ENCODE measurements at regions not wholly inside any gene's neighbourhood (a gene's known extent, or its start where the extent isn't known, plus 50 kb on each side); places are given as distances from the start of the nearest gene placed in this dataset.

DNA sequence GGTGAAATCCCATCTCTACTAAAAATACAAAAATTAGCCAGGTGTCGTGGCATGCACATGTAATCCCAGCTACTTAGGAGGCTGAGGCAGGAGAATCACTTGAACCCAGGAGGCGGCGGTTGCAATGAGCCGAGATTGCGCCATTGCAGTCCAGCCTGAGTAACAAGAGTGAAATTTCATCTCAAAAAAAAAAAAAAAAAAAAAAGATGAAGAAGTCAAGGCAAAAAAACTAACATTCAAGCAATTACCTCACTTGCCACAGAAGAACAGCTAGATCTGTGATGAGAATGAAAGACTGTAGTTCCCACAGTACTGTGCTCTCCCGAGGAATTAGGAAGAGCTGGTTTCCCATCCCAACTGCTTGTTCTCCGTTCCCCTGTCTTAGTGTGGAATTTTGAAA is 144.7 kb upstream of the ECI2 start:
- no peaks in the 10 kb centered on the region for H3K36me3 Mint-ChIP-seq (ENCODE audit: low read depth)
- H3K4me3 Mint-ChIP-seq = no peak overlapping the region; the same call in 1 of the 2 replicates
- TF ChIP-seq, protein P1, sequence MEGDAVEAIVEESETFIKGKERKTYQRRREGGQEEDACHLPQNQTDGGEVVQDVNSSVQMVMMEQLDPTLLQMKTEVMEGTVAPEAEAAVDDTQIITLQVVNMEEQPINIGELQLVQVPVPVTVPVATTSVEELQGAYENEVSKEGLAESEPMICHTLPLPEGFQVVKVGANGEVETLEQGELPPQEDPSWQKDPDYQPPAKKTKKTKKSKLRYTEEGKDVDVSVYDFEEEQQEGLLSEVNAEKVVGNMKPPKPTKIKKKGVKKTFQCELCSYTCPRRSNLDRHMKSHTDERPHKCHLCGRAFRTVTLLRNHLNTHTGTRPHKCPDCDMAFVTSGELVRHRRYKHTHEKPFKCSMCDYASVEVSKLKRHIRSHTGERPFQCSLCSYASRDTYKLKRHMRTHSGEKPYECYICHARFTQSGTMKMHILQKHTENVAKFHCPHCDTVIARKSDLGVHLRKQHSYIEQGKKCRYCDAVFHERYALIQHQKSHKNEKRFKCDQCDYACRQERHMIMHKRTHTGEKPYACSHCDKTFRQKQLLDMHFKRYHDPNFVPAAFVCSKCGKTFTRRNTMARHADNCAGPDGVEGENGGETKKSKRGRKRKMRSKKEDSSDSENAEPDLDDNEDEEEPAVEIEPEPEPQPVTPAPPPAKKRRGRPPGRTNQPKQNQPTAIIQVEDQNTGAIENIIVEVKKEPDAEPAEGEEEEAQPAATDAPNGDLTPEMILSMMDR (IDR thresholded peaks at IDR 0.05) = no peak
- no peak for DNase-seq
- H3K27me3 Mint-ChIP-seq (ENCODE audit: insufficient read depth) = peaks cover 21% of the 10 kb centered on the region
- peaks cover 27% of the 10 kb centered on the region for H3K4me1 Mint-ChIP-seq (ENCODE audit: low read depth)
- no peaks in the 10 kb centered on the region for H3K9me3 Mint-ChIP-seq
- no peak overlapping the region for H3K27ac Mint-ChIP-seq

DNA sequence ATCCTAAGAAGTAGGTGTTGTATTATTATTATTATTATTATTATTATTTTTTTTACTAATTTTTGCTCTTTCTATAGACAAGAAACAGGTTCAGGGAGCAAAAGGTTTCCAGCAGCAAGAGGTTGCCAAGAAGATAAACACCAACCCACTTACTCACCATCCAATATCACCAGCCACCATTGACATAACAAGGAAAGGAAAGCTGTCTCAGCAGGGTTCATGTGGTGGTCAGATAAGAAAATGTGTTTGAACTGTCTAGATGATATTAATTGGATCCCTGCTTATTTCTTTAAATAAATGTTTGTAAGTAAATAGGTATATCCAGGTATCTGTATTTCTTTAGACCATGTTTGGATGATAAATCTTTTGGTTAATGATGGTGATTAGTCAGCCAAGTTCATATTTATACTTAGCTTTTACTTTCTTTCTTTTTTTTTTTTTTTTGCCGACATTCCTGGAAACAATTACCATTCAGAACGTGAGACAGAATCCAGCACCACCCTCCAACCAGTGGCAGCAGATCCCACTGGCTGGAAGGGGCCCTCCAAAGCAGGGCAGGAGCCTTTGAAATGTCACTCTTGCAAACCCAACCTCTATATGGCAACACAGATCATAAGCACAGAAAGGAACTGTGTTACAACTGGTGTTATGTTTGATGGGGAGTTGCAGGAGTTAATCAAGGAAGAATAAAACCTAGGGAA is 139.2 kb upstream of the ECI2 start:
- H3K9me3 Mint-ChIP-seq = no peaks in the 10 kb centered on the region
- no peak overlapping the region for H3K4me3 Mint-ChIP-seq
- H3K36me3 Mint-ChIP-seq (ENCODE audit: low read depth) = no peaks in the 10 kb centered on the region
- peaks cover 5% of the 10 kb centered on the region for H3K27me3 Mint-ChIP-seq (ENCODE audit: insufficient read depth)
- peaks cover 20% of the 10 kb centered on the region for H3K4me1 Mint-ChIP-seq (ENCODE audit: low read depth)
- TF ChIP-seq, protein P1 (IDR thresholded peaks at IDR 0.05) = no peak
- no peak overlapping the region for H3K27ac Mint-ChIP-seq
- no peak for DNase-seq

DNA sequence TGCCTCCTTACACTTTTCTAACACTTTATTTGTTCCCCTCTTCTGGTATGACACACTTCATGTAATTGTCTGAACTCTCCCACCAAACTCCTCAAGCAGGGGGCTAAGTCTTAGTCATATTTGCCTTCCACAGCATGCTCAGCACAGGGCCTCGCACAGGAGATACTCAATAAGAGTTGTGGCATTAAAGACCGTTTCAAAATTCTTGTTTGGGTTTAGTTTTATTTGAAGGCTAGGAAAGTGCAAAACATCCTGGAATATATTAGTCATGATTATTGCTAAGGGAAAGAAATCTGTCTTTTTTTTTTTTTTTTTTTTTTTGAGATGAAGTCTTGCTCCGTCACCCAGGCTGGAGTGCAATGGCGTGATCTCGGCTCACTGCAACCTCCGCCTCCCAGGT is 137.6 kb upstream of the ECI2 start:
- no peak for DNase-seq
- H3K4me1 Mint-ChIP-seq (ENCODE audit: low read depth) = peaks cover 20% of the 10 kb centered on the region
- no peak overlapping the region for H3K4me3 Mint-ChIP-seq
- H3K36me3 Mint-ChIP-seq (ENCODE audit: low read depth) = no peaks in the 10 kb centered on the region
- no peaks in the 10 kb centered on the region for H3K9me3 Mint-ChIP-seq
- H3K27ac Mint-ChIP-seq = no peak overlapping the region
- TF ChIP-seq, protein P1 (IDR thresholded peaks at IDR 0.05) = no peak
- H3K27me3 Mint-ChIP-seq (ENCODE audit: insufficient read depth) = peaks cover 2% of the 10 kb centered on the region; the same call in 1 of the 2 replicates

DNA sequence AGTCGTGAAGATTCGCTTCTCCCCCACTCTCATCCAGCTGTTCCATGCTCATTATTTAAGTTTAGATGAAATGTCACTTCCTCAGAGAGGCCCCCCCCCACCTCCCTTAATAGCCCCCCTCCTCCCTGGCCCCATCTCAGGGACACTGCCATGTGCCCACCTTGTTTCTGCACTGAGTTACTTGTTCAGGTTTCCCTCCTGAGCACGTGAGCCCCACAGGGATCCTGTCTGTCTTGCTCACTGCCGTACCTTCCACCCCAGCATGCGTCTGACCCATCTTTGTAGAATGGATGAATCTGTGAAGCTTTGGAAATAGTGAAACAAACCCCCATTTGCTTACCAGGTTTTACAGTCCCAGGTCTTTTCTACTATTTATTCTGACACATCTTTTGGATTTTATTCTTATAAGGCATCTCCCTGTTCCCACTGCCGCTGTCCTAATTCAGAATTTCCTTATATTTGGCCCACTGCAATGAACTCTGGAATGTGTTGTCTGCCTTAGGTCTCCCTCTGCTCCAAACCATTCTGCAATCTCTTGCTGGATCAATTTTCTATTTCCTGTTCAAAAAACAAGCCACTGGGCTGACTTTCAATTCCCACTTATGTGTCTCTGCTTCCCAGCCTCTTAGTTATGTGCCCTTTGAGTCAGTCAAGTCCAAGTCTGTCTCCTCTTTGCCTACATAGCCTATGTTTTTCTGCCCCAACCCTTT is 136.5 kb upstream of the ECI2 start:
- H3K9me3 Mint-ChIP-seq = no peaks in the 10 kb centered on the region
- no peaks in the 10 kb centered on the region for H3K36me3 Mint-ChIP-seq (ENCODE audit: low read depth)
- DNase-seq = no peak
- TF ChIP-seq, protein P1 (IDR thresholded peaks at IDR 0.05) = no peak
- no peak overlapping the region for H3K27ac Mint-ChIP-seq
- no peak overlapping the region for H3K4me3 Mint-ChIP-seq
- H3K27me3 Mint-ChIP-seq (ENCODE audit: insufficient read depth) = no peaks in the 10 kb centered on the region; the same call in 1 of the 2 replicates
- H3K4me1 Mint-ChIP-seq (ENCODE audit: low read depth) = peaks cover 20% of the 10 kb centered on the region

DNA sequence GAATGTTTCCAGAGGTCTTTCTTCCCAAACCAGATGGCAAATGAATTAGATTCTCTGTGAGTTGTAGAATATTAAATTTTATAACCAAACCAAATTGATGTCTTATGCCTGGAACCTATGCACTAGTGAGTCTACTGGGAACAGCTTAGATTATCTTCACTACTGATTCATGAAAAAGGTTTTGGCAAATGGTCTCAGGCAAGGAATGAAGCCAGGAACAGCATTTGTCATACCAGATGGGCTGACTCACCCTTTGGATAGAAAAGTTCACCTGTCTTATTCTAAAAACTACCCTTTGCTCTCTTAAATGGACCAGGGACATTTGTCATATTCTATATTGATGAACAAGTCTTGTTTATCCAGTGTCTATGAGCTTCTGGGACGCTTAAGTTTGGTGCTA is 135.4 kb upstream of the ECI2 start:
- peak; percentile 28 for DNase-seq
- Mint-ChIP-seq H3K4me3 (no peak overlapping the region), H3K27ac (no peak overlapping the region), H3K36me3 (ENCODE audit: low read depth) (no peaks in the 10 kb centered on the region), H3K4me1 (ENCODE audit: low read depth) (peaks cover 20% of the 10 kb centered on the region), H3K27me3 (ENCODE audit: insufficient read depth) (no peaks in the 10 kb centered on the region; the same call in 1 of the 2 replicates), H3K9me3 (no peaks in the 10 kb centered on the region)
- TF ChIP-seq, protein P1 (IDR thresholded peaks at IDR 0.05) = no peak
